ENCODE measurements at regions not wholly inside any gene's neighbourhood (a gene's known extent, or its start where the extent isn't known, plus 50 kb on each side); places are given as distances from the start of the nearest gene placed in this dataset.

GRCh38 chr5:117144086-117144485 is 569.5 kb upstream of the SEMA6A start:
- no peak overlapping the region for H3K4me2 ChIP-seq (ENCODE audit: insufficient read depth, low read length)
- dilution Hi-C loops (cut with MboI; ENCODE audit: extremely low pct_ligation_motif_present, low sequenced_read_pairs) (no loop called here), intact Hi-C loops (cut with micrococcal nuclease) (no loop called here)
- no peaks in the 10 kb centered on the region for H4K20me1 ChIP-seq (replicated peaks; ENCODE audit: control insufficient read depth, extremely low read depth, insufficient read depth, low read length)
- no TSS peak for BruUV-seq (replicated peaks)
- ChIA-PET POLR2A (no interaction called here), CTCF (no interaction called here)
- DNase-seq (ENCODE audit: low read depth, low spot score) = no peak
- no peaks in the 10 kb centered on the region for H3K27me3 ChIP-seq (ENCODE audit: control insufficient read depth in 2 of 2, insufficient read depth in 2 of 2, low read length in 2 of 2)
- no peak for FAIRE-seq
- H3K79me2 ChIP-seq (ENCODE audit: control insufficient read depth, insufficient read depth, low read length) = no peaks in the 10 kb centered on the region
- no peak overlapping the region for H3K27ac ChIP-seq (ENCODE audit: insufficient read depth, low read depth, low read length)
- H2AFZ ChIP-seq (ENCODE audit: low read depth, low read length) = no peak overlapping the region
- H3K36me3 ChIP-seq (ENCODE audit: control insufficient read depth in 2 of 2, extremely low read depth in 1 of 2, insufficient read depth in 2 of 2, low read length in 2 of 2) = no peaks in the 10 kb centered on the region
- H3K9me1 ChIP-seq (replicated peaks; ENCODE audit: control insufficient read depth, extremely low read depth, insufficient read depth, low read length) = no peaks in the 10 kb centered on the region
- H3K4me1 ChIP-seq (ENCODE audit: control insufficient read depth, extremely low read depth, insufficient read depth, low read length) = no peaks in the 10 kb centered on the region
- TF ChIP-seq MYC (IDR thresholded peaks at IDR 0.05; ENCODE audit: low read depth, low read length) = no peak
- TF ChIP-seq MAX (IDR thresholded peaks at IDR 0.05; ENCODE audit: insufficient read depth, insufficient read length) = no peak
- TF ChIP-seq CTCF (IDR thresholded peaks at IDR 0.05; ENCODE audit: extremely low read depth in 1 of 2, insufficient read depth in 1 of 2, low read depth in 1 of 2, low read length in 2 of 2) = no peak
- no peak for TF ChIP-seq EZH2 (IDR thresholded peaks at IDR 0.05; ENCODE audit: borderline replicate concordance, low read depth, low read length, severe bottlenecking)
- H3K9ac ChIP-seq (replicated peaks; ENCODE audit: extremely low read depth, insufficient read depth, low read length) = no peak overlapping the region
- H3K4me3 ChIP-seq (replicated peaks in 1 of 3; ENCODE audit: insufficient read depth in 1 of 3, low read depth in 1 of 3, low read length in 3 of 3) = no peak overlapping the region
- no peaks in the 10 kb centered on the region for H3K9me3 ChIP-seq (replicated peaks; ENCODE audit: control insufficient read depth, insufficient read depth, low read length)

GRCh38 chr5:117143406-117143805 is 568.8 kb upstream of the SEMA6A start:
- ChIA-PET CTCF (no interaction called here), POLR2A (no interaction called here)
- intact Hi-C loops (cut with micrococcal nuclease) = no loop called here
- no peak overlapping the region for H3K4me2 ChIP-seq (ENCODE audit: insufficient read depth, low read length)
- dilution Hi-C loops (cut with MboI; ENCODE audit: extremely low pct_ligation_motif_present, low sequenced_read_pairs) = no loop called here
- H2AFZ ChIP-seq (ENCODE audit: low read depth, low read length) = no peak overlapping the region
- H3K27ac ChIP-seq (ENCODE audit: insufficient read depth, low read depth, low read length) = no peak overlapping the region
- no peaks in the 10 kb centered on the region for H3K4me1 ChIP-seq (ENCODE audit: control insufficient read depth, extremely low read depth, insufficient read depth, low read length)
- H3K79me2 ChIP-seq (ENCODE audit: control insufficient read depth, insufficient read depth, low read length) = no peaks in the 10 kb centered on the region
- H3K36me3 ChIP-seq (ENCODE audit: control insufficient read depth in 2 of 2, extremely low read depth in 1 of 2, insufficient read depth in 2 of 2, low read length in 2 of 2) = no peaks in the 10 kb centered on the region
- no peaks in the 10 kb centered on the region for H4K20me1 ChIP-seq (replicated peaks; ENCODE audit: control insufficient read depth, extremely low read depth, insufficient read depth, low read length)
- H3K9me1 ChIP-seq (replicated peaks; ENCODE audit: control insufficient read depth, extremely low read depth, insufficient read depth, low read length) = no peaks in the 10 kb centered on the region
- H3K9ac ChIP-seq (replicated peaks; ENCODE audit: extremely low read depth, insufficient read depth, low read length) = no peak overlapping the region
- FAIRE-seq = no peak
- no TSS peak for BruUV-seq (replicated peaks)
- DNase-seq (ENCODE audit: low read depth, low spot score) = no peak
- H3K27me3 ChIP-seq (ENCODE audit: control insufficient read depth in 2 of 2, insufficient read depth in 2 of 2, low read length in 2 of 2) = no peaks in the 10 kb centered on the region
- H3K4me3 ChIP-seq (replicated peaks in 1 of 3; ENCODE audit: insufficient read depth in 1 of 3, low read depth in 1 of 3, low read length in 3 of 3) = no peak overlapping the region
- H3K9me3 ChIP-seq (replicated peaks; ENCODE audit: control insufficient read depth, insufficient read depth, low read length) = no peaks in the 10 kb centered on the region
- TF ChIP-seq CTCF (IDR thresholded peaks at IDR 0.05; ENCODE audit: extremely low read depth in 1 of 2, insufficient read depth in 1 of 2, low read depth in 1 of 2, low read length in 2 of 2) = no peak
- no peak for TF ChIP-seq MAX (IDR thresholded peaks at IDR 0.05; ENCODE audit: insufficient read depth, insufficient read length)
- no peak for TF ChIP-seq EZH2 (IDR thresholded peaks at IDR 0.05; ENCODE audit: borderline replicate concordance, low read depth, low read length, severe bottlenecking)
- TF ChIP-seq POLR2AphosphoS5 (IDR thresholded peaks at IDR 0.05; ENCODE audit: insufficient read depth, low read depth, low read length) = no peak
- no peak for TF ChIP-seq FOS (IDR thresholded peaks at IDR 0.05; ENCODE audit: borderline replicate concordance, insufficient read depth, low read length)
